K562 (cell line): ENCODE measurements at regions not wholly inside any gene's neighbourhood (a gene's known extent, or its start where the extent isn't known, plus 50 kb on each side); places are given as distances from the start of the nearest gene placed in this dataset.

Experiments
- ATAC-seq: fragments of 200-7000 bp; cut with Tn5 transposase; 3 replicates; pipeline ENCODE4 v1.9.1; 2020; ENCODE audit warnings: moderate library complexity
- BruUV-seq: library from RNA; stranded (reverse); fragments of 400-500 nt; replicated peaks from 2 replicates; lab custom pipeline; 2021; lab: Mats Ljungman, UMichigan
- CTCF ChIA-PET: fragments of 300-600 bp; formaldehyde crosslinking; extraction: SDS; loops from one replicate; lab custom pipeline; 2021; ENCODE audit warnings: low intra/inter-chr PET ratio; lab: Yijun Ruan, JAX
- POLR2A ChIA-PET: fragments of 300-600, 350-650 bp; sonication (Branson Sonifier 250); formaldehyde crosslinking; extraction: SDS; loops from one replicate; lab custom pipeline; 2021; ENCODE audit warnings: antibody characterized with exemption, inconsistent platforms; lab: Yijun Ruan, JAX
- DNase-seq, 4 experiments: peaks; one replicate each; pipeline versions ENCODE4 v3.0.0 to v3.0.0-alpha.2; 2011 to 2018; ENCODE audit warnings: low spot score in 3 of 4, mixed read lengths in 3 of 4; ENCODE audit errors: extremely low read depth in 1 of 4
- FAIRE-seq: peaks from 2 replicates; lab custom pipeline; 2011; peaks lifted over from hg19 to GRCh38; lab: Jason Lieb, UNC
- H2AFZ ChIP-seq: 2 replicates; pipeline ENCODE4 v1.6.0; 2011; ENCODE audit warnings: low read depth, low read length, control low read depth, inconsistent platforms
- H3K27ac ChIP-seq: fragments of 200-600 bp; 3 replicates; pipeline ENCODE4 v1.8.0; 2011; ENCODE audit warnings: low read depth, mild to moderate bottlenecking, control low read depth, inconsistent platforms, low read length, moderate library complexity, mixed read lengths; ENCODE audit errors: extremely low read depth
- H3K27me3 ChIP-seq, 2 experiments: fragments of 300-600 bp in 1 of 2; 2 replicates in 1 of 2; 3 replicates in 1 of 2; pipeline versions ENCODE4 v1.6.0 to v1.8.0; 2011; ENCODE audit warnings: inconsistent platforms in 2 of 2, low read length in 2 of 2, mild to moderate bottlenecking in 1 of 2, mixed read lengths in 1 of 2, moderate library complexity in 1 of 2; ENCODE audit not compliant: control insufficient read depth in 2 of 2, insufficient read depth in 2 of 2
- H3K36me3 ChIP-seq: fragments of 300-600 bp; 3 replicates; pipeline ENCODE4 v1.8.0; 2011; ENCODE audit warnings: mild to moderate bottlenecking, low read length, inconsistent platforms; ENCODE audit not compliant: control insufficient read depth, insufficient read depth
- H3K4me1 ChIP-seq, 2 experiments: fragments of 200-600 bp in 1 of 2; replicated peaks in 1 of 2; 2 replicates in 1 of 2; 3 replicates in 1 of 2; pipeline versions ENCODE4 v1.5.1 to v1.8.0; 2011; ENCODE audit warnings: inconsistent platforms in 2 of 2, low read length in 2 of 2, mild to moderate bottlenecking in 1 of 2, mixed read lengths in 1 of 2, moderate library complexity in 1 of 2; ENCODE audit not compliant: control insufficient read depth in 2 of 2, insufficient read depth in 2 of 2
- H3K4me2 ChIP-seq: 2 replicates; pipeline ENCODE4 v1.6.1; 2011; ENCODE audit warnings: low read length, control low read depth, inconsistent platforms, mixed read lengths; ENCODE audit not compliant: insufficient read depth
- H3K4me3 ChIP-seq: fragments of 200-600 bp; sonication (generic), shearing (Covaris generic); 2 replicates; pipeline ENCODE4 v1.5.1; 2016; ENCODE audit warnings: control low read depth, inconsistent platforms
- H3K79me2 ChIP-seq: fragments of 200-600 bp; 3 replicates; pipeline ENCODE4 v1.8.0; 2011; ENCODE audit warnings: low read length, inconsistent platforms; ENCODE audit not compliant: control insufficient read depth, insufficient read depth
- H3K9ac ChIP-seq, 2 experiments: 2 replicates each; pipeline versions ENCODE4 v1.6.0 to v1.6.1; 2011; ENCODE audit warnings: low read depth in 2 of 2, low read length in 2 of 2, control low read depth in 1 of 2, inconsistent platforms in 1 of 2, mild to moderate bottlenecking in 1 of 2, mixed read lengths in 1 of 2; ENCODE audit not compliant: insufficient read depth in 1 of 2
- H3K9me1 ChIP-seq: one replicate; pipeline ENCODE4 v1.6.0; 2011; ENCODE audit warnings: inconsistent platforms, mild to moderate bottlenecking, low read length, moderate library complexity; ENCODE audit not compliant: control insufficient read depth, insufficient read depth
- H3K9me3 ChIP-seq: replicated peaks from 2 replicates; pipeline ENCODE4 v1.5.1; 2011; ENCODE audit warnings: low read depth, low read length, inconsistent platforms; ENCODE audit not compliant: control insufficient read depth, insufficient read depth
- H4K20me1 ChIP-seq: replicated peaks from 2 replicates; pipeline ENCODE4 v1.6.1; 2011; ENCODE audit warnings: low read length, inconsistent platforms, mixed read lengths; ENCODE audit not compliant: control insufficient read depth, insufficient read depth
- ZNF174 ChIP-seq: fragments of 250-450 bp; sonication (Bioruptor Pico); IDR thresholded peaks from 2 replicates; pipeline ENCODE4 v1.4.0; 2020; ENCODE audit warnings: mild to moderate bottlenecking
- WGBS: fragments of 100-300 bp; shearing (Covaris generic); methylation state at CpG from one replicate; pipeline ENCODE4 v1.1.6; 2016; ENCODE audit warnings: low coverage, mixed read lengths; ENCODE audit not compliant: insufficient coverage; ENCODE audit errors: missing lambda C conversion rate; 5-methylcytosine and 5-hydroxymethylcytosine counted together
- in situ Hi-C: fragments of 300-500 bp; cut with MboI; formaldehyde crosslinking; loops from 4 replicates; pipeline ENCODE4 v1.15.0; 2018; ENCODE audit warnings: inconsistent platforms, mixed read lengths
- intact Hi-C: fragments of 100-400 bp; cut with micrococcal nuclease; formaldehyde crosslinking; loops from 2 replicates; pipeline ENCODE4 v1.14.2; 2022
- TF ChIP-seq, protein P1 (sequence below): fragments of 200-600 bp; sonication (generic); IDR thresholded peaks from one replicate; pipeline ENCODE4 v1.6.1; 2012; ENCODE audit warnings: mild to moderate bottlenecking, low read depth, low read length, inconsistent platforms

DNA sequence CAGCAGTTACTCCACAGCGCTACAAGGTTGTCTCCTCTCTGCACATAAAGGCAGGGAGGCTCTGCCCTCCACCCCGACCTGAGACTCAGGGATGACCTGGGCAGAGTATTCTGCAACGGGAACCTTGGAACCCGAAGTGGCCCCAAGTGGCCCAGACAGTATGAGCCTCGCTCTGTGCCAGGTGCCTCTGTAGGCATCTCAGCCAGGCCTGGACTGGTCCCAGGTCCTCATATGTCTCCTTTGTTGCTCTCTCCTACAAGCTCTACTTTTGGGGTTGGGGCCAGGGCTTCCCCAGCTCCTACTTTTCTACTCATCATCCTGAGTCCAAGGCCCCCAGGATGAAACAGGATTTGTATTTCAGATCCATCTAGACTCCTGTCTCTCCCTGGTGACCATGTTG, 241.5 kb upstream of the PRSS1 start:
- in situ Hi-C loops = no loop called here
- BruUV-seq = no TSS peak

More for the DNA sequence above, 241.5 kb upstream of the PRSS1 start:
- H3K4me1 ChIP-seq = no peaks in the 10 kb centered on the region
- intact Hi-C loops = loop anchor here (5.0 kb wide), 1 partner anchor 35 kb away; no protein-coding TSS in a partner anchor
- H3K27ac ChIP-seq = no peak overlapping the region
- peaks cover 0 to 3% of the 10 kb centered on the region in 2 experiments; a peak in 1 of 5 replicates for H3K27me3 ChIP-seq
- no peak for FAIRE-seq
- H4K20me1 ChIP-seq = no peaks in the 10 kb centered on the region
- H3K9ac ChIP-seq = no peak overlapping the region
- CTCF ChIA-PET = interaction anchor here (0.6 kb wide), 1 partner anchor 119 kb away, joined by 4 read pairs; no protein-coding TSS in a partner anchor
- no peaks in the 10 kb centered on the region for H3K36me3 ChIP-seq
- no peak overlapping the region for H2AFZ ChIP-seq
- TF ChIP-seq ZNF174 = no peak
- TF ChIP-seq, protein P1, sequence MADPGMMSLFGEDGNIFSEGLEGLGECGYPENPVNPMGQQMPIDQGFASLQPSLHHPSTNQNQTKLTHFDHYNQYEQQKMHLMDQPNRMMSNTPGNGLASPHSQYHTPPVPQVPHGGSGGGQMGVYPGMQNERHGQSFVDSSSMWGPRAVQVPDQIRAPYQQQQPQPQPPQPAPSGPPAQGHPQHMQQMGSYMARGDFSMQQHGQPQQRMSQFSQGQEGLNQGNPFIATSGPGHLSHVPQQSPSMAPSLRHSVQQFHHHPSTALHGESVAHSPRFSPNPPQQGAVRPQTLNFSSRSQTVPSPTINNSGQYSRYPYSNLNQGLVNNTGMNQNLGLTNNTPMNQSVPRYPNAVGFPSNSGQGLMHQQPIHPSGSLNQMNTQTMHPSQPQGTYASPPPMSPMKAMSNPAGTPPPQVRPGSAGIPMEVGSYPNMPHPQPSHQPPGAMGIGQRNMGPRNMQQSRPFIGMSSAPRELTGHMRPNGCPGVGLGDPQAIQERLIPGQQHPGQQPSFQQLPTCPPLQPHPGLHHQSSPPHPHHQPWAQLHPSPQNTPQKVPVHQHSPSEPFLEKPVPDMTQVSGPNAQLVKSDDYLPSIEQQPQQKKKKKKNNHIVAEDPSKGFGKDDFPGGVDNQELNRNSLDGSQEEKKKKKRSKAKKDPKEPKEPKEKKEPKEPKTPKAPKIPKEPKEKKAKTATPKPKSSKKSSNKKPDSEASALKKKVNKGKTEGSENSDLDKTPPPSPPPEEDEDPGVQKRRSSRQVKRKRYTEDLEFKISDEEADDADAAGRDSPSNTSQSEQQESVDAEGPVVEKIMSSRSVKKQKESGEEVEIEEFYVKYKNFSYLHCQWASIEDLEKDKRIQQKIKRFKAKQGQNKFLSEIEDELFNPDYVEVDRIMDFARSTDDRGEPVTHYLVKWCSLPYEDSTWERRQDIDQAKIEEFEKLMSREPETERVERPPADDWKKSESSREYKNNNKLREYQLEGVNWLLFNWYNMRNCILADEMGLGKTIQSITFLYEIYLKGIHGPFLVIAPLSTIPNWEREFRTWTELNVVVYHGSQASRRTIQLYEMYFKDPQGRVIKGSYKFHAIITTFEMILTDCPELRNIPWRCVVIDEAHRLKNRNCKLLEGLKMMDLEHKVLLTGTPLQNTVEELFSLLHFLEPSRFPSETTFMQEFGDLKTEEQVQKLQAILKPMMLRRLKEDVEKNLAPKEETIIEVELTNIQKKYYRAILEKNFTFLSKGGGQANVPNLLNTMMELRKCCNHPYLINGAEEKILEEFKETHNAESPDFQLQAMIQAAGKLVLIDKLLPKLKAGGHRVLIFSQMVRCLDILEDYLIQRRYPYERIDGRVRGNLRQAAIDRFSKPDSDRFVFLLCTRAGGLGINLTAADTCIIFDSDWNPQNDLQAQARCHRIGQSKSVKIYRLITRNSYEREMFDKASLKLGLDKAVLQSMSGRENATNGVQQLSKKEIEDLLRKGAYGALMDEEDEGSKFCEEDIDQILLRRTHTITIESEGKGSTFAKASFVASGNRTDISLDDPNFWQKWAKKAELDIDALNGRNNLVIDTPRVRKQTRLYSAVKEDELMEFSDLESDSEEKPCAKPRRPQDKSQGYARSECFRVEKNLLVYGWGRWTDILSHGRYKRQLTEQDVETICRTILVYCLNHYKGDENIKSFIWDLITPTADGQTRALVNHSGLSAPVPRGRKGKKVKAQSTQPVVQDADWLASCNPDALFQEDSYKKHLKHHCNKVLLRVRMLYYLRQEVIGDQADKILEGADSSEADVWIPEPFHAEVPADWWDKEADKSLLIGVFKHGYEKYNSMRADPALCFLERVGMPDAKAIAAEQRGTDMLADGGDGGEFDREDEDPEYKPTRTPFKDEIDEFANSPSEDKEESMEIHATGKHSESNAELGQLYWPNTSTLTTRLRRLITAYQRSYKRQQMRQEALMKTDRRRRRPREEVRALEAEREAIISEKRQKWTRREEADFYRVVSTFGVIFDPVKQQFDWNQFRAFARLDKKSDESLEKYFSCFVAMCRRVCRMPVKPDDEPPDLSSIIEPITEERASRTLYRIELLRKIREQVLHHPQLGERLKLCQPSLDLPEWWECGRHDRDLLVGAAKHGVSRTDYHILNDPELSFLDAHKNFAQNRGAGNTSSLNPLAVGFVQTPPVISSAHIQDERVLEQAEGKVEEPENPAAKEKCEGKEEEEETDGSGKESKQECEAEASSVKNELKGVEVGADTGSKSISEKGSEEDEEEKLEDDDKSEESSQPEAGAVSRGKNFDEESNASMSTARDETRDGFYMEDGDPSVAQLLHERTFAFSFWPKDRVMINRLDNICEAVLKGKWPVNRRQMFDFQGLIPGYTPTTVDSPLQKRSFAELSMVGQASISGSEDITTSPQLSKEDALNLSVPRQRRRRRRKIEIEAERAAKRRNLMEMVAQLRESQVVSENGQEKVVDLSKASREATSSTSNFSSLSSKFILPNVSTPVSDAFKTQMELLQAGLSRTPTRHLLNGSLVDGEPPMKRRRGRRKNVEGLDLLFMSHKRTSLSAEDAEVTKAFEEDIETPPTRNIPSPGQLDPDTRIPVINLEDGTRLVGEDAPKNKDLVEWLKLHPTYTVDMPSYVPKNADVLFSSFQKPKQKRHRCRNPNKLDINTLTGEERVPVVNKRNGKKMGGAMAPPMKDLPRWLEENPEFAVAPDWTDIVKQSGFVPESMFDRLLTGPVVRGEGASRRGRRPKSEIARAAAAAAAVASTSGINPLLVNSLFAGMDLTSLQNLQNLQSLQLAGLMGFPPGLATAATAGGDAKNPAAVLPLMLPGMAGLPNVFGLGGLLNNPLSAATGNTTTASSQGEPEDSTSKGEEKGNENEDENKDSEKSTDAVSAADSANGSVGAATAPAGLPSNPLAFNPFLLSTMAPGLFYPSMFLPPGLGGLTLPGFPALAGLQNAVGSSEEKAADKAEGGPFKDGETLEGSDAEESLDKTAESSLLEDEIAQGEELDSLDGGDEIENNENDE = no peak
- TF ChIP-seq, all 486 proteins: peak for 0
- DNase-seq (no peak), ATAC-seq (no peak)
- H3K9me1 ChIP-seq = no peaks in the 10 kb centered on the region
- H3K4me3 ChIP-seq = no peak overlapping the region
- H3K9me3 ChIP-seq = no peaks in the 10 kb centered on the region
- H3K4me2 ChIP-seq = no peak overlapping the region
- POLR2A ChIA-PET = no interaction called here
- H3K79me2 ChIP-seq = no peaks in the 10 kb centered on the region
- 0% methylated on average over 5 of the region's 5 CpGs for WGBS
